GM12892 (cell line): ENCODE measurements at regions not wholly inside any gene's neighbourhood (a gene's known extent, or its start where the extent isn't known, plus 50 kb on each side); places are given as distances from the start of the nearest gene placed in this dataset.

ENCODE experiments used
- POLR2A ChIP-seq: IDR thresholded peaks from 2 replicates; pipeline ENCODE4 v1.6.1; 2011; ENCODE audit warnings: low read depth, low read length, control low read depth
- POLR2AphosphoS5 ChIP-seq: IDR thresholded peaks from 2 replicates; pipeline ENCODE4 v1.6.1; 2011; ENCODE audit warnings: low read depth, low read length, control low read depth

DNA sequence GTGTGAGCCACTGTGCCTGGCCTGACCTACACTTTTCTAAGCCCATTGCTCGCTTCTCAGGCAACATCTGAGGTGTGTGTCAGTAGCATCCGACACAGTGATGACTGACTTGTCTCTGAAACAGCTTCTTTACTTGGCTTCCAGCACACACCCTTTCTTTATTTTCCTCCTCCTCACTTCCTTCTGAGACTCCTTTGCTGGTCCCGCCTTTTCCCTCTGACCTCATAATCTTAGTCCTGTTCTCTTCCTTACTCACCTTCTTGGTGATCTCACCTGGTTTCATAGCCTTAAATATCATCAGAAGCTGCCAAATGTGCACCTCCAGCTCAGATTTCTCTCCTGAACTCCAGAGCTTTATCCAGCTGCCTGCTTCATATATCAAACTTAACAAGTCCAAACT is 66.6 kb upstream of the PELI1 start:
- TF ChIP-seq POLR2A (no peak), POLR2AphosphoS5 (no peak)
